ENCODE measurements at regions not wholly inside any gene's neighbourhood (a gene's known extent, or its start where the extent isn't known, plus 50 kb on each side); places are given as distances from the start of the nearest gene placed in this dataset.

DNA sequence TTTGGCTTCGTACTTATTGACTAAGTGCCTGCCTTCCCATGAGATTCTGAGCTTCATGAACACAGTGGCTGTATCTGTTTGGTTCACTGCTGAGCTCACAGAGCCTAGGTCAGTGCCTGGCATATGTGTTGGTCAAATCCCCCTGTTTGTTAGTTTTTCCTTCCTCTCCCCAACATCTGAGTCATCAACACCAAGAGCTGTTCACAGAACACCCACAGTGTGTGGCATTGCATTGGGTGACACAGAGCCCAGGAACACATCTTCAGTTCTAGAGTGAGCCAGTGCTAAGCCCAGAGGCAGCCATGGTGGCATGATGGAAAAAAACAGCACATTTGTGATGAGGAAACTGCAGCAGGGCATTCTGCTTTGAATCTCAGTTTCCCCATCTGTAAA is 294.6 kb downstream of the SEC61B start:
- no peaks in the 10 kb centered on the region for H3K36me3 Mint-ChIP-seq
- Histone ChIP-seq H4K20me1 (ENCODE audit: insufficient read depth, low read length) (no peaks in the 10 kb centered on the region), H3K79me2 (ENCODE audit: insufficient read depth, low read length) (no peaks in the 10 kb centered on the region), H3K4me2 (replicated peaks; ENCODE audit: extremely low read depth, low read length, poor library complexity, severe bottlenecking) (no peak overlapping the region), H3K4me1 (ENCODE audit: control insufficient read depth in 1 of 2, insufficient read depth in 2 of 2, low read length in 2 of 2) (peaks cover 20 to 22% of the 10 kb centered on the region in 2 donors), H3K9me3 (replicated peaks in 1 of 2; ENCODE audit: control insufficient read depth in 1 of 2, insufficient read depth in 1 of 2, low read length in 2 of 2) (no peaks in the 10 kb centered on the region), H2AFZ (ENCODE audit: insufficient read depth, low read depth, low read length, poor library complexity, severe bottlenecking) (no peak overlapping the region), H3K36me3 (replicated peaks in 1 of 2; ENCODE audit: control insufficient read depth in 1 of 2, insufficient read depth in 2 of 2, low read length in 2 of 2) (no peaks in the 10 kb centered on the region), H3K27me3 (ENCODE audit: control insufficient read depth in 2 of 2, insufficient read depth in 2 of 2, low read length in 2 of 2) (no peaks in the 10 kb centered on the region), H3K4me3 (replicated peaks in 1 of 3; ENCODE audit: low read depth in 2 of 3, low read length in 3 of 3) (no peak overlapping the region), H3K9ac (ENCODE audit: insufficient read depth, low read length, poor library complexity, severe bottlenecking) (no peak overlapping the region), H3K27ac (ENCODE audit: low read depth in 1 of 2, low read length in 2 of 2) (peak overlapping the region in 1 of 2 donors; percentile 23)
- intact Hi-C loops (cut with micrococcal nuclease) = loop anchor here in 1 of 2 donors (5.0 to 10.0 kb wide), 3 partner anchors 76 to 148 kb away; no protein-coding TSS in a partner anchor
- WGBS (ENCODE audit: insufficient coverage) = 100% methylated on average over 1 of the region's 1 CpG
- peaks cover 25% of the 10 kb centered on the region for H3K4me1 Mint-ChIP-seq
- peak; percentile 47 to 86 (median 63) for DNase-seq
- H3K4me3 Mint-ChIP-seq = no peak overlapping the region
- H3K27ac Mint-ChIP-seq = peak overlapping the region; percentile 32 to 82 (median 70)
- H3K9me3 Mint-ChIP-seq = peaks cover 0 to 2% (median 0%) of the 10 kb centered on the region in 7 donors
- peaks cover 0 to 3% (median 0%) of the 10 kb centered on the region in 3 donors for H3K27me3 Mint-ChIP-seq (ENCODE audit: low read depth in 3 of 3)
- TF ChIP-seq CTCF (IDR thresholded peaks at IDR 0.05) = no peak

DNA sequence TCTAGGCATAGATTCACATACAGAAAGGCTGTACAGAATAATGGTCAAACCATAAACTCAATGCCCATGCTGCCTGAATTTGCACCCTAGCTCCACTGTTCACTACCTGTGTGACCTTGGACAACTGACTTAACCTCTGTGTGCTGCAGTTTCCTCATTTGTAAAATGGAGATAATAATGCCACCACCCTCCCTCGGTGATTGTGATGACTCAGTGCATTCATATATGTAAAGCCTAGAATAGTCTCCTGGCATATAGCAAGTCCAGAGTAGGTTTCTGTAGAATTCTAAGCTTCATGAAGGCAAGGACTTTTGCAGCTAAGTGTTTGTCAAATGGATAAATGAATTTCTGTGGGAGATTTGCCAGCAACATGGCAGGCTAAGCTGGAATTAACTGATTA is 297.8 kb upstream of the NR4A3 start:
- TF ChIP-seq CTCF (IDR thresholded peaks at IDR 0.05) = no peak
- H3K27me3 ChIP-seq (ENCODE audit: control insufficient read depth in 2 of 2, insufficient read depth in 2 of 2, low read length in 2 of 2) = no peaks in the 10 kb centered on the region
- no peaks in the 10 kb centered on the region for H3K4me1 ChIP-seq (ENCODE audit: control insufficient read depth in 1 of 2, insufficient read depth in 2 of 2, low read length in 2 of 2)
- no peaks in the 10 kb centered on the region for H3K36me3 ChIP-seq (replicated peaks in 1 of 2; ENCODE audit: control insufficient read depth in 1 of 2, insufficient read depth in 2 of 2, low read length in 2 of 2)
- H3K27ac ChIP-seq (ENCODE audit: low read depth in 1 of 2, low read length in 2 of 2) = no peak overlapping the region
- H3K4me1 Mint-ChIP-seq = peaks cover 2% of the 10 kb centered on the region
- H3K79me2 ChIP-seq (ENCODE audit: insufficient read depth, low read length) = no peaks in the 10 kb centered on the region
- H3K27ac Mint-ChIP-seq = no peak overlapping the region
- H3K9me3 ChIP-seq (replicated peaks in 1 of 2; ENCODE audit: control insufficient read depth in 1 of 2, insufficient read depth in 1 of 2, low read length in 2 of 2) = no peaks in the 10 kb centered on the region
- H3K4me2 ChIP-seq (replicated peaks; ENCODE audit: extremely low read depth, low read length, poor library complexity, severe bottlenecking) = no peak overlapping the region
- no peak overlapping the region for H3K4me3 ChIP-seq (replicated peaks in 1 of 3; ENCODE audit: low read depth in 2 of 3, low read length in 3 of 3)
- peaks cover 0 to 3% (median 0%) of the 10 kb centered on the region in 3 donors for H3K27me3 Mint-ChIP-seq (ENCODE audit: low read depth in 3 of 3)
- no CpG with 5 or more reads among the region's 1 CpG for WGBS (ENCODE audit: insufficient coverage)
- H3K9ac ChIP-seq (ENCODE audit: insufficient read depth, low read length, poor library complexity, severe bottlenecking) = no peak overlapping the region
- peaks cover 0 to 3% (median 0%) of the 10 kb centered on the region in 7 donors for H3K9me3 Mint-ChIP-seq
- no peaks in the 10 kb centered on the region for H4K20me1 ChIP-seq (ENCODE audit: insufficient read depth, low read length)
- no peak overlapping the region for H3K4me3 Mint-ChIP-seq
- no peaks in the 10 kb centered on the region for H3K36me3 Mint-ChIP-seq
- H2AFZ ChIP-seq (ENCODE audit: insufficient read depth, low read depth, low read length, poor library complexity, severe bottlenecking) = no peak overlapping the region
- no peak for DNase-seq
- intact Hi-C loops (cut with micrococcal nuclease) = no loop called here

Data from CD14-positive monocyte (primary cell).